Astrocyte of the cerebellum (primary cell): ENCODE measurements at regions not wholly inside any gene's neighbourhood (a gene's known extent, or its start where the extent isn't known, plus 50 kb on each side); places are given as distances from the start of the nearest gene placed in this dataset.

Source experiments
- DNase-seq: peaks from one replicate; pipeline ENCODE4 v3.0.0-alpha.2; 2011; ENCODE audit warnings: low read depth
- H3K4me3 ChIP-seq: 2 replicates; pipeline ENCODE4 v1.5.1; 2011; ENCODE audit warnings: mild to moderate bottlenecking, low read depth, low read length, moderate library complexity
- in situ Hi-C: cut with HindIII; loops from 2 replicates; pipeline ENCODE4 v1.10.0; 2017; ENCODE audit warnings: low sequenced_read_pairs
- TF ChIP-seq, protein P1 (sequence below): IDR thresholded peaks from 2 replicates; pipeline ENCODE4 v1.5.1; 2012; ENCODE audit warnings: low read length, low read depth, moderate library complexity, mild to moderate bottlenecking; ENCODE audit errors: missing control alignments

DNA sequence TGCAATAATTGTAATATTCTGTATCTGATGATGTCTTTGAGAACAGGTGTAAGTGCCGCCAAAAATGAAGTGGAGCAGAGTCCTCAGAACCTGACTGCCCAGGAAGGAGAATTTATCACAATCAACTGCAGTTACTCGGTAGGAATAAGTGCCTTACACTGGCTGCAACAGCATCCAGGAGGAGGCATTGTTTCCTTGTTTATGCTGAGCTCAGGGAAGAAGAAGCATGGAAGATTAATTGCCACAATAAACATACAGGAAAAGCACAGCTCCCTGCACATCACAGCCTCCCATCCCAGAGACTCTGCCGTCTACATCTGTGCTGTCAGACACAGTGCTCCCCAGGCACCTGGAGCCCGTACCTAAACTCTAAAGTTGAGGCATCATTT, 268.7 kb downstream of the DAD1 start:
- in situ Hi-C loops = no loop called here
- TF ChIP-seq, protein P1, sequence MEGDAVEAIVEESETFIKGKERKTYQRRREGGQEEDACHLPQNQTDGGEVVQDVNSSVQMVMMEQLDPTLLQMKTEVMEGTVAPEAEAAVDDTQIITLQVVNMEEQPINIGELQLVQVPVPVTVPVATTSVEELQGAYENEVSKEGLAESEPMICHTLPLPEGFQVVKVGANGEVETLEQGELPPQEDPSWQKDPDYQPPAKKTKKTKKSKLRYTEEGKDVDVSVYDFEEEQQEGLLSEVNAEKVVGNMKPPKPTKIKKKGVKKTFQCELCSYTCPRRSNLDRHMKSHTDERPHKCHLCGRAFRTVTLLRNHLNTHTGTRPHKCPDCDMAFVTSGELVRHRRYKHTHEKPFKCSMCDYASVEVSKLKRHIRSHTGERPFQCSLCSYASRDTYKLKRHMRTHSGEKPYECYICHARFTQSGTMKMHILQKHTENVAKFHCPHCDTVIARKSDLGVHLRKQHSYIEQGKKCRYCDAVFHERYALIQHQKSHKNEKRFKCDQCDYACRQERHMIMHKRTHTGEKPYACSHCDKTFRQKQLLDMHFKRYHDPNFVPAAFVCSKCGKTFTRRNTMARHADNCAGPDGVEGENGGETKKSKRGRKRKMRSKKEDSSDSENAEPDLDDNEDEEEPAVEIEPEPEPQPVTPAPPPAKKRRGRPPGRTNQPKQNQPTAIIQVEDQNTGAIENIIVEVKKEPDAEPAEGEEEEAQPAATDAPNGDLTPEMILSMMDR = no peak
- DNase-seq = no peak

DNA sequence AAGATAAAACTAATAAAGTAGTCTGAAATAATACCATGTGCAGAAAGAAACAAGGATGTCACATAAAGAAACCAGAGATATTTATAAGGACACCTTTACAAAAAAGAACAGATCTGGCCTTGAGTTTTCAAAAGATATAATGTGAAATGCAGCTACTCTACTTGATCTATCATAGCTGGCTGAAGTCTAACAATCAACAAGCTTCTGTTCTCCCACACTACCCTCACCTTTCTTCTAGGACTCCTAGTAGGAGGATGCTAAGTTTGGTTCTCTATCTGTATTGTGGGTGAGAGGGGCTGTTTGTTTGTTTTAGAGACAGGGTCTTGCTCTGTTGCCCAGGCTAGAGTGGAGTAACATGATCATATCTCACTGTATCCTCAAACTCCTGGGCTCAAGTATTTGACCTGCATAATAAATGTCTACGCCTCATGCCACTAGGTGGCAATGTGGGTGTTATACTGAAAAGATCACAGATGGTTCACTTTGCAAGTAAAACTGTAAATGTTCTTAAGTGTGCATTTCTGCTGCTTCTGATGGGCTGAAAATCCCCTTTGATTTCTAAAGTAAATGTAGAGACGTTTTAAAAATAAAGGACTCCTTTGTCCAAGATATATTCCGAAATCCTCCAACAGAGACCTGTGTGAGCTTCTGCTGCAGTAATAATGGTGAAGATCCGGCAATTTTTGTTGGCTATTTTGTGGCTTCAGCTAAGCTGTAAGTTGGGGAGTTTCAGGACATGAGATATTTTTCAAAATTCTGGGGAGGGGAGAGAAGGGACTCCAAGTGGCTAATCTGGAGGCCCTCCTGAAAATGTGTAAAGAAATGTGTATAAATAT, 269.3 kb downstream of the DAD1 start:
- TF ChIP-seq, protein P1 = peak; percentile 72
- no peak overlapping the region for H3K4me3 ChIP-seq
- DNase-seq = no peak
- in situ Hi-C loops = no loop called here

More for the DNA sequence above, 268.7 kb downstream of the DAD1 start:
- no peak overlapping the region for H3K4me3 ChIP-seq

DNA sequence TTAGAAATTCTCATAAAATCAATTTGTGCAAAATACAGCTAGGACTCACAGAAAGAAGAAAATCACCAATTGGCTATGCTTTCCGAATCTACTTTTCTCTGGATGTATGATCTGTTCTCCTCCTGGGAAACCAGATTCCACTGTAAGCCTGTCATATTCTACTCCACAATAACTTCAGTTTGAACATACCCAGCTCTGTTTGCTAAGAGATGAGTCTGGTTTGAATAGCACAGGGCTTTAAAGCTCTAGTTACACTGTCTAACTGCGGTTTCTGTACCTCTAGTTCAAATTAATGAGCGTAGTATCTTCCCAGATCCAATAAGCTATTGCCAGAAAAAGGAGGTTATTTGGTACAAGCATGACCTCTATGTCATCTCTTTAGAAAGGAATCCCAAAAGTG, 270.1 kb downstream of the DAD1 start:
- in situ Hi-C loops = no loop called here
- H3K4me3 ChIP-seq = no peak overlapping the region
- TF ChIP-seq, protein P1 = no peak
- DNase-seq = no peak

DNA sequence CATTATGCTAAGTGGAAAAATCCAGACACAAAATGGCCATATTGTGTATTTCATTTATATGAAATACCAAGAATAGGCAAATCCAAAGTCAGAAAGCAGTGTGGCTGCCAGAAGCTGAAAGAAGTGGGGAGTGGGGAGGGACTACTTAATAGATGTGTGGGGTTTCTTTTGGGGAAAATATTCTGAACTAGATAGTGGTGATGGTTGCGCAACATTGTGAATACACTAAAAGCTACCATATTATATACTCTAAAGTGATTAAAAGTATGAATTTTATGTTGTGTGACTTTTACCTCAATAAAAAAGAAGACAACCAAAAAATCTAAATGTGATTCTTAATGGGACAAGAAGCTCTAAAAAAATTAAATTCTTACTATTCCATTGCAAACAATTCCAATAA, 272.6 kb downstream of the DAD1 start:
- TF ChIP-seq, protein P1 = no peak
- DNase-seq = no peak
- in situ Hi-C loops = no loop called here

DNA sequence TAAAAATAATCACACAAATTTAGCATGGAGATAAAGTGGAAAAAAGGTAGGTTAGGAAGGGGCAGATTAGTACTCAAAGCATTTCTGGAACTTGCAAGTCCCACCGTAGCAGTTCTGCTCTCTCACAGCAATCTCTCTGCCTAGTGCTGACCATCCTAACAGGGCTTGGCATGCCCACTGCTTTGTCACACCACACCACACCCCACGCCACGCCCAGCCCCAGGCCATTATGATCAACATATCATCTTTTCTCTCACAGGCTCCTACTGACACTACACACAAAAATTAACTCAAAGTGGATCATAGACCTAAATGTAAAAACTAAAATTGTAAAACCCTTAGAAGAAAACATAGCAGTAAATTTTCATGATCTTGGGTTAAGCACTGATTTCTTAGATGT, 273.7 kb downstream of the DAD1 start:
- TF ChIP-seq, protein P1 = no peak
- H3K4me3 ChIP-seq = no peak overlapping the region
- DNase-seq = no peak
- in situ Hi-C loops = no loop called here

More for the DNA sequence above, 272.6 kb downstream of the DAD1 start:
- no peak overlapping the region for H3K4me3 ChIP-seq

DNA sequence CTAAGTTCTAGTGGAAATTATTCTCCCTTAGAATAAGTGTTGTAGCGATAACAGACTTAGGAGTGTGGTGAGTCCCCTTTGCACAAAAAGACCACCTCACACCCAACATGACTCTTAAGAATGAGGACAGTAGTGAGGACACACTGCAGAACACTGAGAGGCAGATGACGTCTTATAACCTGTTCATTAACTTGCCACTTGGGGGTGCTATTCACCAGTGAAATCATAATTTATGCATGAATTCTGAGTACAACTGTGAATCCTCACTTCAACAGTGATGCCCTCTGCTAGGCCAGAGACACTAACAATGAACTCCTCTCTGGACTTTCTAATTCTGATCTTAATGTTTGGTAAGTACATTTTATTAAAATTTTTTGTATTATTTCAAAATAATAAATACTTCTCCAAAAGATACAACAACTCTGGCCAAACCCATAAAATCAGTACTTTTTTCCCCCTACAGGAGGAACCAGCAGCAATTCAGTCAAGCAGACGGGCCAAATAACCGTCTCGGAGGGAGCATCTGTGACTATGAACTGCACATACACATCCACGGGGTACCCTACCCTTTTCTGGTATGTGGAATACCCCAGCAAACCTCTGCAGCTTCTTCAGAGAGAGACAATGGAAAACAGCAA, 274.7 kb downstream of the DAD1 start:
- no peak overlapping the region for H3K4me3 ChIP-seq
- DNase-seq = no peak
- in situ Hi-C loops = no loop called here
- TF ChIP-seq, protein P1 = peak; percentile 70
